SK-N-SH treated with all-trans-retinoic acid at 6 μM for 48 hours (cell line): ENCODE measurements at regions not wholly inside any gene's neighbourhood (a gene's known extent, or its start where the extent isn't known, plus 50 kb on each side); places are given as distances from the start of the nearest gene placed in this dataset.

ENCODE experiments used
- ATAC-seq: fragments of 200-7000 bp; cut with Tn5 transposase; 3 replicates; pipeline ENCODE4 v1.9.1; 2020; ENCODE audit warnings: mild to moderate bottlenecking, moderate library complexity
- ARNTL ChIP-seq: fragments of 450-650 bp; formaldehyde crosslinking; IDR thresholded peaks from 2 replicates; pipeline ENCODE4 v1.5.0; 2020; ENCODE audit warnings: low read depth, mild to moderate bottlenecking, moderate library complexity, borderline replicate concordance
- BACH2 ChIP-seq: fragments of 250-450 bp; sonication (Bioruptor Pico); IDR thresholded peaks from 2 replicates; pipeline ENCODE4 v1.9.0; 2021; ENCODE audit warnings: mild to moderate bottlenecking, borderline replicate concordance
- CSDC2 ChIP-seq: fragments of 250-450 bp; sonication (Bioruptor Pico); IDR thresholded peaks from 2 replicates; pipeline ENCODE4 v1.5.0; 2020; ENCODE audit warnings: mild to moderate bottlenecking, moderate library complexity
- ESRRG ChIP-seq: fragments of 250-450 bp; sonication (Bioruptor Pico); IDR thresholded peaks from 2 replicates; pipeline ENCODE4 v1.6.1; 2021; ENCODE audit warnings: mild to moderate bottlenecking
- GLIS3 ChIP-seq: fragments of 250-450 bp; sonication (Bioruptor Pico); IDR thresholded peaks from 2 replicates; pipeline ENCODE4 v1.5.0; 2020; ENCODE audit warnings: mild to moderate bottlenecking, moderate library complexity
- OSR1 ChIP-seq: fragments of 250-450 bp; sonication (Bioruptor Pico); IDR thresholded peaks from 2 replicates; pipeline ENCODE4 v1.8.0; 2022; ENCODE audit warnings: moderate library complexity, mild to moderate bottlenecking, inconsistent platforms
- PATZ1 ChIP-seq: fragments of 250-450 bp; sonication (Bioruptor Pico); IDR thresholded peaks from 2 replicates; pipeline ENCODE4 v1.8.0; 2020; ENCODE audit warnings: mild to moderate bottlenecking, moderate library complexity, borderline replicate concordance
- PPARA ChIP-seq: fragments of 250-450 bp; sonication (Bioruptor Pico); IDR thresholded peaks from 2 replicates; pipeline ENCODE4 v1.5.0; 2020; ENCODE audit warnings: mild to moderate bottlenecking, borderline replicate concordance
- RARB ChIP-seq: fragments of 250-450 bp; sonication (Bioruptor Pico); IDR thresholded peaks from 2 replicates; pipeline ENCODE4 v1.8.0; 2021; ENCODE audit warnings: mild to moderate bottlenecking, moderate library complexity
- TCF4 ChIP-seq: fragments of 250-450 bp; sonication (Bioruptor Pico); IDR thresholded peaks from 2 replicates; pipeline ENCODE4 v1.8.0; 2021; ENCODE audit warnings: mild to moderate bottlenecking, moderate library complexity, borderline replicate concordance
- TOX ChIP-seq: fragments of 250-450 bp; sonication (Bioruptor Pico); IDR thresholded peaks from 2 replicates; pipeline ENCODE4 v1.8.0; 2021; ENCODE audit warnings: mild to moderate bottlenecking, moderate library complexity, borderline replicate concordance
- TSHZ2 ChIP-seq: fragments of 250-450 bp; sonication (Bioruptor Pico); IDR thresholded peaks from 2 replicates; pipeline ENCODE4 v1.5.0; 2020; ENCODE audit warnings: mild to moderate bottlenecking, moderate library complexity
- ZC3H10 ChIP-seq: fragments of 250-450 bp; sonication (Bioruptor Pico); IDR thresholded peaks from 2 replicates; pipeline ENCODE4 v1.5.1; 2021; ENCODE audit warnings: mild to moderate bottlenecking, moderate library complexity
- ZFP3 ChIP-seq: fragments of 250-450 bp; sonication (Bioruptor Pico); IDR thresholded peaks from 2 replicates; pipeline ENCODE4 v1.5.0; 2020; ENCODE audit warnings: mild to moderate bottlenecking, moderate library complexity
- ZFP30 ChIP-seq: fragments of 450-650 bp; formaldehyde crosslinking; IDR thresholded peaks from 2 replicates; pipeline ENCODE4 v1.5.0; 2022; ENCODE audit warnings: mild to moderate bottlenecking, moderate library complexity
- ZNF565 ChIP-seq: fragments of 450-650 bp; formaldehyde crosslinking; conservative IDR thresholded peaks from 2 replicates; pipeline ENCODE4 v1.5.0; 2020; ENCODE audit warnings: low read depth, mild to moderate bottlenecking, moderate library complexity
- ZNF70 ChIP-seq: fragments of 450-650 bp; formaldehyde crosslinking; IDR thresholded peaks from 2 replicates; pipeline ENCODE4 v1.5.0; 2020; ENCODE audit warnings: mild to moderate bottlenecking, moderate library complexity
- ZNF8 ChIP-seq: fragments of 450-650 bp; formaldehyde crosslinking; IDR thresholded peaks from 2 replicates; pipeline ENCODE4 v1.5.0; 2020; ENCODE audit warnings: mild to moderate bottlenecking, moderate library complexity
- TF ChIP-seq, protein P1 (sequence below): fragments of 250-450 bp; sonication (Bioruptor Pico); IDR thresholded peaks from 2 replicates; pipeline ENCODE4 v1.8.0; 2021; ENCODE audit warnings: low read depth, mild to moderate bottlenecking, moderate library complexity, borderline replicate concordance
- TF ChIP-seq, protein P2 (sequence below): fragments of 250-450 bp; sonication (Bioruptor Pico); IDR thresholded peaks from 2 replicates; pipeline ENCODE4 v1.5.1; 2020; ENCODE audit warnings: low read depth, mild to moderate bottlenecking, moderate library complexity

DNA sequence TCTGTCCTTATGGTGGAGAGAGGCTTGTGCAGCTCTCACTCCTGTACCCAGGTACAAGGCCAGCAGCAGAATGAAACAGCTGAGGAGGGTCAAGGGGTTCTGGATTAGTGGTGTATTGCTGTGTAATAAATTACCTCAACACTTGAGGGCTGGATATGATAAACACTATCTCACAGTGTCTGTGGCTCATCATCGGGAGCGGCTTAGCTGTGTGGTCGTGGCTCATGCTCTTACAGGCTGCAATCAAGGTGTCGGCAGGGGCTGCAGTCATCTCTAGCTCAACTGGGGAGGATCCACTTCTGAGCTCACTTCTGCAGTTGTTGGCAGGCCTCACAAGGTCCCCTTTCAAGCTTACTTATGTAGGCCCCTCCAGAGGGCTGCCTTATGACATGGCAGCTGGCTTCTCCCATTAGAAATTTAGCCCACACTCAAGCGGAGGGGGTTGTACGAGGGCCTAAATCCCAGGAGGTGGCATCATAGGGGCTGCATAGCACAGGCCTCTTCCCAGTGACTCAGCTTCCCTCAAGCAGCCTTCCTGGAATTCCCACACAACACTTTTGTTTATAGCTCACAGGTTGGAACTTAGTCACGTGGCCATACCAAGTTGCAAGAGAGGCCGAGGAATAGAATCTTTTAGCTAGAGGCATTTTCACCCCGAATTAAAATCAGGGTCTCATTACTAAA lies 148.2 kb upstream of the RPS6KA3 start:
- ATAC-seq = no peak
- TF ChIP-seq TOX (CRISPR knock-in tag) (no peak), RARB (no peak), TCF4 (no peak), ZC3H10 (CRISPR knock-in tag) (no peak)

GRCh38 chrX:20414066-20414465 lies 147.4 kb upstream of the RPS6KA3 start:
- TF ChIP-seq ZNF70 (CRISPR knock-in tag) (no peak), OSR1 (CRISPR knock-in tag) (no peak), TSHZ2 (CRISPR knock-in tag) (no peak), TOX (CRISPR knock-in tag) (no peak), ZNF8 (no peak), ESRRG (CRISPR knock-in tag) (no peak), ARNTL (CRISPR knock-in tag) (no peak), ZFP30 (CRISPR knock-in tag) (no peak), GLIS3 (CRISPR knock-in tag) (no peak)
- TF ChIP-seq, protein P1, sequence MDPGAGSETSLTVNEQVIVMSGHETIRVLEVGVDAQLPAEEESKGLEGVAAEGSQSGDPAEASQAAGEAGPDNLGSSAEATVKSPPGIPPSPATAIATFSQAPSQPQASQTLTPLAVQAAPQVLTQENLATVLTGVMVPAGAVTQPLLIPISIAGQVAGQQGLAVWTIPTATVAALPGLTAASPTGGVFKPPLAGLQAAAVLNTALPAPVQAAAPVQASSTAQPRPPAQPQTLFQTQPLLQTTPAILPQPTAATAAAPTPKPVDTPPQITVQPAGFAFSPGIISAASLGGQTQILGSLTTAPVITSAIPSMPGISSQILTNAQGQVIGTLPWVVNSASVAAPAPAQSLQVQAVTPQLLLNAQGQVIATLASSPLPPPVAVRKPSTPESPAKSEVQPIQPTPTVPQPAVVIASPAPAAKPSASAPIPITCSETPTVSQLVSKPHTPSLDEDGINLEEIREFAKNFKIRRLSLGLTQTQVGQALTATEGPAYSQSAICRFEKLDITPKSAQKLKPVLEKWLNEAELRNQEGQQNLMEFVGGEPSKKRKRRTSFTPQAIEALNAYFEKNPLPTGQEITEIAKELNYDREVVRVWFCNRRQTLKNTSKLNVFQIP = no peak
- TF ChIP-seq, protein P2, sequence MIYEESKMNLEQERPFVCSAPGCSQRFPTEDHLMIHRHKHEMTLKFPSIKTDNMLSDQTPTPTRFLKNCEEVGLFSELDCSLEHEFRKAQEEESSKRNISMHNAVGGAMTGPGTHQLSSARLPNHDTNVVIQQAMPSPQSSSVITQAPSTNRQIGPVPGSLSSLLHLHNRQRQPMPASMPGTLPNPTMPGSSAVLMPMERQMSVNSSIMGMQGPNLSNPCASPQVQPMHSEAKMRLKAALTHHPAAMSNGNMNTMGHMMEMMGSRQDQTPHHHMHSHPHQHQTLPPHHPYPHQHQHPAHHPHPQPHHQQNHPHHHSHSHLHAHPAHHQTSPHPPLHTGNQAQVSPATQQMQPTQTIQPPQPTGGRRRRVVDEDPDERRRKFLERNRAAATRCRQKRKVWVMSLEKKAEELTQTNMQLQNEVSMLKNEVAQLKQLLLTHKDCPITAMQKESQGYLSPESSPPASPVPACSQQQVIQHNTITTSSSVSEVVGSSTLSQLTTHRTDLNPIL = no peak
- no peak for ATAC-seq

DNA sequence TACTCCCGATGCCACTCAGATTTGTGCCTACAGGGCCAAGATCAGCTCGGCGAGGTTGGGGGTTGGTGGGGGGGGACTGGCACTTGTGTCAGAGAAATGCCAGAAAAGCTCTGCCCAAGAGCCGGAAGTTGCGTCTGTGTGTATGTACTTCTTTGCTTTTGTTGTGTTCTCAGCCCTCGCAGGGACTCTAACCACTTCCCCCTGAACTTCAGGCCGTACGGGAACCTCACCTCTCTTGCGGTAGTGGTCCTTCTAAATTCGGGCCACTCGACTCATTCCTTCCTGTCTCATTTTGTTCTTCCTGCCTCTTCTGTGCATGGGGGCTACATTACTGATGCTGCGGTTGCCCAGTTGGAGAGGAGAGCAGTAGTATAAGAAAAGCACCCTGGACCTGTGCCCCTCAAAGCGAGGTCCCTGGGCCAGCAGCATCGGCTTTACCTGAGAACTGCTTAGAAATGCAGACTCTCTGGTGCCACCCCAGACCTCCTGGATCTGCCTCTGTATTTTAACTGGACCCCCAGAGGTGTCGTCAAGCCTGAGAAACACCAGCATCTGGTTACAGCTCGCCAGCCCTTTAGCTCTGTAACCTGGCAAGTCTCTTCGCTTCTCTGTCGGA lies 146.3 kb upstream of the RPS6KA3 start:
- TF ChIP-seq BACH2 (no peak), TSHZ2 (CRISPR knock-in tag) (no peak), ZNF8 (no peak), ZNF565 (CRISPR knock-in tag) (no peak), TCF4 (no peak), OSR1 (CRISPR knock-in tag) (no peak), CSDC2 (CRISPR knock-in tag) (no peak), ZFP3 (CRISPR knock-in tag) (no peak), ZC3H10 (CRISPR knock-in tag) (no peak), ARNTL (CRISPR knock-in tag) (no peak), ESRRG (CRISPR knock-in tag) (no peak), ZNF70 (CRISPR knock-in tag) (no peak), PATZ1 (CRISPR knock-in tag) (no peak), PPARA (CRISPR knock-in tag) (no peak)
- TF ChIP-seq, protein P1 = no peak
- TF ChIP-seq, protein P2 = no peak

More for the DNA sequence above, 146.3 kb upstream of the RPS6KA3 start:
- no peak for ATAC-seq
